DND-41 (cell line): ENCODE measurements at regions not wholly inside any gene's neighbourhood (a gene's known extent, or its start where the extent isn't known, plus 50 kb on each side); places are given as distances from the start of the nearest gene placed in this dataset.

Source experiments
- CTCF ChIP-seq: IDR thresholded peaks from 2 replicates; pipeline ENCODE4 v1.5.1; 2012; ENCODE audit warnings: borderline replicate concordance, low read length, moderate library complexity, mild to moderate bottlenecking; ENCODE audit not compliant: poor library complexity, severe bottlenecking; ENCODE audit errors: extremely low read depth
- EZH2 ChIP-seq: IDR thresholded peaks from 3 replicates; pipeline ENCODE4 v1.6.1; 2012; ENCODE audit warnings: borderline replicate concordance, low read depth, mild to moderate bottlenecking, moderate library complexity, low read length, inconsistent platforms; ENCODE audit not compliant: severe bottlenecking

- TF ChIP-seq CTCF (no peak), EZH2 (no peak)
Measured at GRCh38 chr1:239635276-239635675, 248.9 kb downstream of the CHRM3 start.
